Uterus (tissue), 2 donors: ENCODE measurements at regions not wholly inside any gene's neighbourhood (a gene's known extent, or its start where the extent isn't known, plus 50 kb on each side); places are given as distances from the start of the nearest gene placed in this dataset.

ENCODE experiments used
- POLR2A ChIP-seq, 2 donors: fragments of 450-650 bp; IDR thresholded peaks; one replicate each; pipeline ENCODE4 v1.6.1; 2016; ENCODE audit warnings: antibody characterized with exemption in 2 of 2, mild to moderate bottlenecking in 1 of 2, moderate library complexity in 1 of 2
- TF ChIP-seq, protein P1 (sequence below), 4 experiments: fragments of 200-600 bp in 2 of 4; fragments of 450-650 bp in 2 of 4; sonication (generic) in 2 of 4; IDR thresholded peaks; one replicate each; pipeline ENCODE4 v1.5.1; 2016 to 2019; ENCODE audit warnings: antibody characterized with exemption in 4 of 4, mild to moderate bottlenecking in 2 of 4, moderate library complexity in 1 of 4

DNA sequence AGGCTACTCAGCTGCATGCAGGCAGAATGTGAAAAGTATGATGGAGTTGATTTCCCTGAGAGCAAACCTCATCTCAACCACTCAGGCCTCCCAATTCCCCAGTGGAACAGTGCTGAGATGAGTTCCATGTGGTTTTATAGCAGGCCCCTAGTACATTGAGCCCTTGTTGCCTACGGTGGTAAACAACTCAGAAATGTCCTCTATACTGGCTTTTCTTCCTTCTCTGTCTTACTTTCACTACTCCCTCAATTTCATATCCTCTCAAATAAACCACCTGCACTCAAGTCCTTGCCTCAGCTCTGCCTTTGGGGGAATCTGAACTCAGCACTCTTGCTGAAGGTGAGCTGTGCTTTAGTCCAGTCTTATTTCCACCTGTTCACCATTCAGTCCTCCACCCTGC is 399.9 kb downstream of the PDCD6IP start:
- TF ChIP-seq, protein P1, sequence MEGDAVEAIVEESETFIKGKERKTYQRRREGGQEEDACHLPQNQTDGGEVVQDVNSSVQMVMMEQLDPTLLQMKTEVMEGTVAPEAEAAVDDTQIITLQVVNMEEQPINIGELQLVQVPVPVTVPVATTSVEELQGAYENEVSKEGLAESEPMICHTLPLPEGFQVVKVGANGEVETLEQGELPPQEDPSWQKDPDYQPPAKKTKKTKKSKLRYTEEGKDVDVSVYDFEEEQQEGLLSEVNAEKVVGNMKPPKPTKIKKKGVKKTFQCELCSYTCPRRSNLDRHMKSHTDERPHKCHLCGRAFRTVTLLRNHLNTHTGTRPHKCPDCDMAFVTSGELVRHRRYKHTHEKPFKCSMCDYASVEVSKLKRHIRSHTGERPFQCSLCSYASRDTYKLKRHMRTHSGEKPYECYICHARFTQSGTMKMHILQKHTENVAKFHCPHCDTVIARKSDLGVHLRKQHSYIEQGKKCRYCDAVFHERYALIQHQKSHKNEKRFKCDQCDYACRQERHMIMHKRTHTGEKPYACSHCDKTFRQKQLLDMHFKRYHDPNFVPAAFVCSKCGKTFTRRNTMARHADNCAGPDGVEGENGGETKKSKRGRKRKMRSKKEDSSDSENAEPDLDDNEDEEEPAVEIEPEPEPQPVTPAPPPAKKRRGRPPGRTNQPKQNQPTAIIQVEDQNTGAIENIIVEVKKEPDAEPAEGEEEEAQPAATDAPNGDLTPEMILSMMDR (IDR thresholded peaks at IDR 0.05): no peak
- no peak for TF ChIP-seq POLR2A (IDR thresholded peaks at IDR 0.05)
